ENCODE measurements at regions not wholly inside any gene's neighbourhood (a gene's known extent, or its start where the extent isn't known, plus 50 kb on each side); places are given as distances from the start of the nearest gene placed in this dataset.

DNA sequence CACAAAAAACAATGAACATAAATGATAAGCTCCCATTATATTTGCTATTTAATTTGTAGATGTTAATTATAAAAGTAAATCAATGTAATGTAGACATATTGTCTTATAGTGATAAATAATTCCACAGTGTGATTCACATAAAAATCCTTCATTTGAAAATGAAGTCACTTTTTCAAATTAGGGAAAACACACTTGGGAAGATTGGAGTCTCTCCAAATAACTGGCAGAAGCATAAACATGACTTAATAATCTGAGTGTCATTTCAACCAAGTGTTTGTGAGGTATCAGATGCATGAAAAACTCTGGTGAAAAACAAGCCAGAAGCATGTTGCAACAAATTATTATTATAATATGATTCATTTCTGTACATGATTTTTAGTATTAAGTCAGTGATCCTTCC is 102.2 kb downstream of the CETN3 start:
- Histone ChIP-seq H3K4me3 (ENCODE audit: low read length in 3 of 3) (no peak overlapping the region), H3K36me3 (ENCODE audit: control insufficient read depth in 2 of 3, insufficient read depth in 3 of 3, low read length in 3 of 3) (no peaks in the 10 kb centered on the region), H3K27ac (ENCODE audit: low read depth in 2 of 2, low read length in 2 of 2) (no peak overlapping the region), H3K9me3 (ENCODE audit: control insufficient read depth in 2 of 3, insufficient read depth in 1 of 3, low read length in 3 of 3) (no peaks in the 10 kb centered on the region), H3K4me1 (ENCODE audit: control insufficient read depth in 2 of 3, insufficient read depth in 2 of 3, low read depth in 1 of 3, low read length in 3 of 3) (no peaks in the 10 kb centered on the region), H3K27me3 (ENCODE audit: control insufficient read depth, insufficient read depth, low read length) (no peaks in the 10 kb centered on the region), H3K9ac (ENCODE audit: low read length in 3 of 3) (no peak overlapping the region)
- DNase-seq (no peak), FAIRE-seq (no peak)
- intact Hi-C loops (cut with DNase I), result no loop called here
- TF ChIP-seq, protein P1, sequence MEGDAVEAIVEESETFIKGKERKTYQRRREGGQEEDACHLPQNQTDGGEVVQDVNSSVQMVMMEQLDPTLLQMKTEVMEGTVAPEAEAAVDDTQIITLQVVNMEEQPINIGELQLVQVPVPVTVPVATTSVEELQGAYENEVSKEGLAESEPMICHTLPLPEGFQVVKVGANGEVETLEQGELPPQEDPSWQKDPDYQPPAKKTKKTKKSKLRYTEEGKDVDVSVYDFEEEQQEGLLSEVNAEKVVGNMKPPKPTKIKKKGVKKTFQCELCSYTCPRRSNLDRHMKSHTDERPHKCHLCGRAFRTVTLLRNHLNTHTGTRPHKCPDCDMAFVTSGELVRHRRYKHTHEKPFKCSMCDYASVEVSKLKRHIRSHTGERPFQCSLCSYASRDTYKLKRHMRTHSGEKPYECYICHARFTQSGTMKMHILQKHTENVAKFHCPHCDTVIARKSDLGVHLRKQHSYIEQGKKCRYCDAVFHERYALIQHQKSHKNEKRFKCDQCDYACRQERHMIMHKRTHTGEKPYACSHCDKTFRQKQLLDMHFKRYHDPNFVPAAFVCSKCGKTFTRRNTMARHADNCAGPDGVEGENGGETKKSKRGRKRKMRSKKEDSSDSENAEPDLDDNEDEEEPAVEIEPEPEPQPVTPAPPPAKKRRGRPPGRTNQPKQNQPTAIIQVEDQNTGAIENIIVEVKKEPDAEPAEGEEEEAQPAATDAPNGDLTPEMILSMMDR (IDR thresholded peaks at IDR 0.05; ENCODE audit: borderline replicate concordance, extremely low read depth, insufficient read depth), result no peak

DNA sequence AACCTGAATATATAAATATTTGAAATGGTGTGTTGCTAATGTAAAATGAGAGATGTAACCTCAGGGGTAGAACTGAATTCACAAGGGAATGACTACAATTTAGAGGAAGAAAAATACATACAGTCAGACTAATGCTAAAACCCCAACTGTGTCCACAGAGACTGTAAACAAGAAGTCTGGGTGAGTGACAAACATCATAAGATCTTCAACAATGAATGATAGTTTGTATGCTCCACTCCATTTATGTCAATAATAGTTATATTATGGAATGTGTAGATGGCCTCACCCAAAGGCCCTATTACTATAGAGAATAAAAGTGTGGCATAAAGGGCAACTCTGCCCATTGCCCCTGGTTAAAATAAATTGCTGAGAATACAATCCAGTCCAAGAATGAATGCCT is 102.9 kb downstream of the CETN3 start:
- no peaks in the 10 kb centered on the region for H3K9me3 ChIP-seq (ENCODE audit: control insufficient read depth in 2 of 3, insufficient read depth in 1 of 3, low read length in 3 of 3)
- no peak overlapping the region for H3K9ac ChIP-seq (ENCODE audit: low read length in 3 of 3)
- no peaks in the 10 kb centered on the region for H3K27me3 ChIP-seq (ENCODE audit: control insufficient read depth, insufficient read depth, low read length)
- H3K27ac ChIP-seq (ENCODE audit: low read depth in 2 of 2, low read length in 2 of 2), result no peak overlapping the region
- H3K36me3 ChIP-seq (ENCODE audit: control insufficient read depth in 2 of 3, insufficient read depth in 3 of 3, low read length in 3 of 3), result no peaks in the 10 kb centered on the region
- no peak overlapping the region for H3K4me3 ChIP-seq (ENCODE audit: low read length in 3 of 3)
- TF ChIP-seq, protein P1 (IDR thresholded peaks at IDR 0.05; ENCODE audit: borderline replicate concordance, extremely low read depth, insufficient read depth), result no peak
- no peaks in the 10 kb centered on the region for H3K4me1 ChIP-seq (ENCODE audit: control insufficient read depth in 2 of 3, insufficient read depth in 2 of 3, low read depth in 1 of 3, low read length in 3 of 3)
- DNase-seq, result no peak
- no peak for FAIRE-seq
- intact Hi-C loops (cut with DNase I), result no loop called here

DNA sequence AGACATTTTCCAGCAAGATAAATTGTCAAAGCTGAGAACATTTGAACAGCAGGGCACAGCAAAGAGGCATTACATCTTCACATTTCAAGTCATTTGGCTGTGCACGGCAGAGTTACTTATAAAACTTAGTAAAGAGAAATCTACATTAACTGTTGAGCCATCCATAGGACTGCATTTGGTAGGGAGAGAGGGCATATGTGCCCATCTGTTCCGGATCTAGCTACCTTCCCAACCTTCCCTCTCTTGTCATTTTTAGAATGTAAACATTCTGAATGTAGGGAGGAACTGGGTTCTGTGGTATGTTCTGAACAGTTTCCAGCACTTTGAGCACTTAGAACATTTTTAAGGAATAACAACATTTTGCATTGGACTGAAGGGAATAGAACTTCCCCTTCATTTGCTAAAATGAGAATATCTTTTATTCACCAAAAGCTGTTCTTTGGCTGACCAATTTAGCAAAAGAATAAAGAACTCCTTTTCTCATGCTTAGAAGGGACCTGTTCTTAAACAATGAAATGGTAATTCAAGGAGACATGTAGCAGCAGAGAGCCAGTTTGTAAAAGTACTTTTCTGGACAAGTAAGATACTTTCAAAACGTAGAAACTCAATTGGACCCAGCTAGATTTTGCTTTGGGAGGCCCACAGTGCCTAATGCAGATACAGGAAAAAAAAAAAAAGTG is 104.4 kb downstream of the CETN3 start:
- H3K4me3 ChIP-seq (ENCODE audit: low read length in 3 of 3), result no peak overlapping the region
- TF ChIP-seq, protein P1 (IDR thresholded peaks at IDR 0.05; ENCODE audit: borderline replicate concordance, extremely low read depth, insufficient read depth), result no peak
- H3K36me3 ChIP-seq (ENCODE audit: control insufficient read depth in 2 of 3, insufficient read depth in 3 of 3, low read length in 3 of 3), result no peaks in the 10 kb centered on the region
- DNase-seq (no peak), FAIRE-seq (no peak)
- H3K27me3 ChIP-seq (ENCODE audit: control insufficient read depth, insufficient read depth, low read length), result no peaks in the 10 kb centered on the region
- intact Hi-C loops (cut with DNase I), result no loop called here
- no peaks in the 10 kb centered on the region for H3K9me3 ChIP-seq (ENCODE audit: control insufficient read depth in 2 of 3, insufficient read depth in 1 of 3, low read length in 3 of 3)
- no peak overlapping the region for H3K9ac ChIP-seq (ENCODE audit: low read length in 3 of 3)
- H3K4me1 ChIP-seq (ENCODE audit: control insufficient read depth in 2 of 3, insufficient read depth in 2 of 3, low read depth in 1 of 3, low read length in 3 of 3), result no peaks in the 10 kb centered on the region
- no peak overlapping the region for H3K27ac ChIP-seq (ENCODE audit: low read depth in 2 of 2, low read length in 2 of 2)

DNA sequence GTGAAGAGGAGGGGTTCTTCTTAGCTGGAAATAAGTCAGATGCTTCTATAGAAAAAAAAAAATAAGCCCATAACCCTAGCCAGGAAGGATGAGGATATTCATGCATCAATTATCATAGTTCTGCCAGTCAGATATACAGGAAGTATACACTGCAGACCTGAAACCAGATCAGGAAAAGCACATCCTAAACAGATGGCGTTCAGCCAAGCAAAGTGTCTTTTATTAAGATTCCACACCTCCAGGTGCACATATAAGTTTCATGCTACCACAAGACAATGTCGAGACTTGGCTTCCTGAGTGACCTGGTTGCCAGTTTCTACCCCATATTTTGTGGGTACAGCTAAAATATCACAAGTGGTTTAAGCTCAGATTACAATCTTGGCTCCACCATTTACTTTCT is 108.3 kb downstream of the CETN3 start:
- TF ChIP-seq, protein P1 (IDR thresholded peaks at IDR 0.05; ENCODE audit: borderline replicate concordance, extremely low read depth, insufficient read depth), result no peak
- FAIRE-seq, result no peak
- Histone ChIP-seq H3K27ac (ENCODE audit: low read depth in 2 of 2, low read length in 2 of 2) (no peak overlapping the region), H3K9ac (ENCODE audit: low read length in 3 of 3) (no peak overlapping the region), H3K4me3 (ENCODE audit: low read length in 3 of 3) (no peak overlapping the region), H3K9me3 (ENCODE audit: control insufficient read depth in 2 of 3, insufficient read depth in 1 of 3, low read length in 3 of 3) (no peaks in the 10 kb centered on the region), H3K27me3 (ENCODE audit: control insufficient read depth, insufficient read depth, low read length) (no peaks in the 10 kb centered on the region), H3K36me3 (ENCODE audit: control insufficient read depth in 2 of 3, insufficient read depth in 3 of 3, low read length in 3 of 3) (no peaks in the 10 kb centered on the region), H3K4me1 (ENCODE audit: control insufficient read depth in 2 of 3, insufficient read depth in 2 of 3, low read depth in 1 of 3, low read length in 3 of 3) (no peaks in the 10 kb centered on the region)
- intact Hi-C loops (cut with DNase I), result no loop called here
- DNase-seq, result no peak
